SK-N-MC (cell line): ENCODE measurements at regions not wholly inside any gene's neighbourhood (a gene's known extent, or its start where the extent isn't known, plus 50 kb on each side); places are given as distances from the start of the nearest gene placed in this dataset.

ENCODE experiments used
- EZH2 ChIP-seq: fragments of 200-600 bp; sonication (generic); IDR thresholded peaks from one replicate; pipeline ENCODE4 v1.6.1; 2017; ENCODE audit warnings: antibody characterized with exemption
- FOXP2 ChIP-seq: optimal IDR thresholded peaks from 2 replicates; pipeline ENCODE3; 2011; ENCODE audit warnings: mild to moderate bottlenecking, moderate library complexity; ENCODE audit not compliant: insufficient read depth; ENCODE audit errors: extremely low read length, control extremely low read depth
- POLR2AphosphoS5 ChIP-seq: IDR thresholded peaks from 2 replicates; pipeline ENCODE4 v1.6.1; 2012; ENCODE audit warnings: mild to moderate bottlenecking, low read depth, low read length, borderline replicate concordance

- TF ChIP-seq EZH2 (no peak), POLR2AphosphoS5 (no peak), FOXP2 (no peak)
These were observed 246.3 kb upstream of the UMPS start for GRCh38 chr3:124483915-124484470.
